Amniotic stem cell (primary cell): ENCODE measurements at regions not wholly inside any gene's neighbourhood (a gene's known extent, or its start where the extent isn't known, plus 50 kb on each side); places are given as distances from the start of the nearest gene placed in this dataset.
"Not testable (repeated sequence)": the region's sequence is repeated elsewhere in the genome, so short reads cannot be mapped to it uniquely, and the experiment has no call there.

ENCODE experiments used
- DNase-seq: peaks from one replicate; lab custom pipeline; 2025; lab: John Stamatoyannopoulos, UW

DNA sequence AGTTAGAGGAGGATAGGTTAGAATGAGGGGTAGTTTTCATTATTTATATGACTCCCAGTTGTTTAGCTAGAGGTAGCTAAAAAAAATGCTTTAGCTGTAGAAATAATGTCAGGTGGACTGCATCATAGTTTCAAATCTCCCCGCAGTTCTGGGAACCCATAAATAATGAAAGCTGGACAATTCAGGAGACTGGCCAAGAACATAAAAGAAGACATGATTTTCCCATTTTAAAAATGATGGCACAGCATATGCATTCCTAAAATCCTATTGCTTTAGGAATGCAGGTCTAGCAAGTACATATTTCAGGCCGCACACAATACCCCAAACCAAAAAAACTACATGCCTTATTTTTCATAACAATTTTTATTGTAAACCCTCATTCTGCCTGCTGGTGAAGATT lies 143.3 kb downstream of the CTH start:
- DNase-seq = no peak

DNA sequence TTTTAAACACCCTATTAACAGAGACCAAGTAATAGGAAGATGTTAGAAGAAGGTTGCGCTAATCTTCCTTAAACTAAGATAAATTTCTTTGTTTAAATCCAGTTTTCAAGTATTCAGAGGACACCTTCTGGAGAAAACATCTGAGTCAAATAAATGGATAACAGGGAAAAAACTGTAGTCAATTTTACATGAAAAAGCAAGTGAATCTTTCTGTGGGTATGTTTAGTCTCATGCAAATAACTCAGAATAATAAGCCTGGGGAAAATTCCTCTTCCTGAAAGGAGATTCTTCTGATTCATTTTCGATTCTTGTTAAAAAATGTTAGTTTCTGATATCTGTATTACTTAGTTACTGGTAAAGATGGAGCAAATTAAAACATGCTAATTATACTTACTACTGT lies 145.5 kb downstream of the CTH start:
- no peak for DNase-seq

DNA sequence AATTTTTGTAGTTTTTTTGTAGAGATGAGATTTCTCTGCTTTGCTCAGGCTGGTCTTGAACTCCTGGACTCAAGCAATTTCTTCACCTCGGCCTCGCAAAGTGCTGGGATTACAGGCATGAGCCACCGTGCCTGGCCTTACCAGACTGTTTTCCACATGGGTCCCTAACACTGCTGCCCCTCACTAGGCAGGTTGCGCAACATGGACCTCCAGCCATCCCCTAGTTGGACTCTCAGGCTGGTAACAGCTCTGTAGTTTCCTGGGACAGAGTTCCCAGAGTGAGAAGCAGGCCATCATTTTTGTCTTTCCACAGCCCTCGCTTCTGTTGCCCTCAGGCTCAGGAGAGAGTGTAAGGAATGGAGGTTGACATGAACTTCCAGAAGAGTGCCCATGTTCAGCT lies 156.1 kb downstream of the CTH start:
- DNase-seq = no peak

DNA sequence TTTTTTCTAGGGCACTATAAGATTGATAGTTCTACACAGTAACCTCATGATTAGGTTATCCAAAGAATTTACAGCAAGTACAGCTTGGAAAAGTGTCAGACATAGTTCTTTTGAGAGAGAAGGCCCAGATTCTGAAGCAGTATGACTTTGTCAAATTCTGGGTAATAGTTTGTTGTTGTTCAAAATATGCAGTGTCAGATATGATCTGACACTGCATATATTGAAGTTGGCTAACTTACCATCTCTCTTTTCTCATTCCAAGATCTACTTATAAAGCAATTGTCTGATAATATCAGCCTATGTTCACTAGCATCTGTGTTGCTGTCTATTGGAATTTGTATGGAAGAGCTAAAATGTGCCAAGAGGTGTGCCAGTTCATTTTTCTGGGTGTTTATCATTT lies 160.1 kb downstream of the CTH start:
- DNase-seq = no peak

DNA sequence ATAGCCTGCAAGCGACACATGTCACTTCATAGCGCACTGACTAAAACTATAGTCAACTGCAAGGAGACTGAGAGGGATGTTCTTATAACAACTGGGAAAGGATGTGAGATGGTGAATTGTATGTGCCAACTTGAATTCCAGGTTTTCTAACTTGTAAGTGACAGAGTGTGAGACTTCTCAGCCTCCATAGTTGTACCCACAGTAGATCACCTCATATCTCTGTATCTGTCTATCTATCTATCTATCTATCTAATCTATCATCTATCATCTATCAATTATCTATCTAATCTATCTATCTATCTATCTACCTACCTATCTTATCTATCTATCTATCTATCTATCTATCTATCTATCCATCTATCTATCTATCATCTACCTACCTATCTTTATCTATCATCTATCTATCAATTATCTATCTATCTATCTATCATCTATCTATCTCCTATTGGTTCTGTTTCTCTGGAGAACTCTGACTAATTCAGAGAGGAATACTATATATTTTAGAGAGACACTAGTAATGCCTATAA lies 162.3 kb downstream of the CTH start:
- DNase-seq = no peak

DNA sequence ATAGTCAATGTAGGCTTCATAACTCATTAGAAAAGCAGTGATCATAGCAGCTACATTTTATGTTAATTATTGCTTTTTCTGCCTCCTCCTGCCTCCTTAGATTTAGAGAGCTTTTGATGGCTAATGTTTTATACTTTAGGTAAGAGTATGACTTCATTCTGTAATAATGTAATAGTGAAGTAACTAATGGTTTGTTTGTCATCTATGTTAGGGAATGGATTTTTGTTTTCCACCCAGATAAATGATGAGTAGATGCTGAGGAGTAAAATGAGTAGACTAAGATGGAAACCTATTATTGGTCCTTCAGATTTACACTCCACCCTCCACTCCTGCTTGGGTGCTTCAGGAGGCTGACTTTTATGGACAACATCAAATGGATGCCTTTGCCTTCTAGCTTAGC lies 170.6 kb downstream of the CTH start:
- no peak for DNase-seq

DNA sequence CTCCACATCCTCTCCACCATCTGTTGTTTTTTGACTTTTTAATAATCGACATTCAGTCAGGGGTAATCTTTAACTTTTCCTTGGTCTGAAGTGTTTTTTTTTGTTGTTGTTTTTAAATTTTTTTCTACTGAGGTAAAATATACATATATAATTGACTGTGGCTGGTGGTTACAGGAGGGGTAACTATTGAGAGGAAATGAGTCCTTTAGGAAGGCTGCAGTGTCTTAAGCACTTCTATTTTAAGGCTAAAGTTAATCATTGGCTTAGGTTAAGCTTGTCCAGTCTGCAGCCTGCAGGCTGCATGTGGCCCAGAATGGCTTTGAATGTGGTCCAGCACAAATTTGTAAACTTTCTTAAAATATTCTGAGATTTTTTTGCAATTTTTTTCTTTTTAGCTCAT lies 172.5 kb downstream of the CTH start:
- DNase-seq = no peak

DNA sequence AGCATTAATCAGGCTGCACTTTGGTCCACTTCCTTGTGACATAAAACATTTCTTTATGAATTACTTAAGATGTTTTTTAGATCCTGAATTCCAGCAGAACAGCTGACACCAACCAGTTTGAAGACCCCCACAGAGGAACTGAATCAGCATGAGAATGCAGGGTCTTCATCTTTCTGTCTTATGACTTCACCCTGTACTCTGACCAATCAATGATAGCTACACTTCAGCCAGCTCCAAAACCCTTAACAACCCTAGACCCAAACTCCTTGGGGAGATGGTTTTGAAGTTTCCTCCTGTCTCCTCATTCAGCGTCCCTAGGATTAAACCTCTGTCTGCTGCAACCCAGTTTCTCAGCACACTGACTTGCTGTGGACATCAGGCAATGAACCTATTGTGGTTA lies 175.0 kb downstream of the CTH start:
- DNase-seq = no peak

DNA sequence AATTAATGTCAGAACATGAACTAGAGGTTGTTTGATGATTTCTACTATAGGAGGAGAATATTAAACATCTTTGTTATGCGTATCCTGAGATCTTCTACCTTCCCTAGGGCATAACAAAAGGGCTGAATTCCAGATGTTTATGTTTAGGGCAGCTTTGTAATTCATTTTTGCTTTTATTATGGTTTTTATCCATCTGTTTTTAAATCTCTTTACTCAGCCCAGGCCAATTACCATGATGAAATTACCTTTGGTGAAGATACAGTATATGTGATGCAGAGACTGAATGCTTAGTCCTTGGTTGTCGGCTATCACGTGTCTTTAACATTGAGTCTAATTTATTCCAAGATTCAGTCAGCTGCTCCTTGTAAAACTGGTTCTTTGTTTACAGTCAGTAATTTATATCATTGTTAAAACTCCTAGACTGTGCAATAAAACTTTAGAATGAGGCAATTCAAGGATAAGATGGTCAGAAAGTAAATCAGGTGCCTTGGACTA lies 176.9 kb downstream of the CTH start:
- no peak for DNase-seq

DNA sequence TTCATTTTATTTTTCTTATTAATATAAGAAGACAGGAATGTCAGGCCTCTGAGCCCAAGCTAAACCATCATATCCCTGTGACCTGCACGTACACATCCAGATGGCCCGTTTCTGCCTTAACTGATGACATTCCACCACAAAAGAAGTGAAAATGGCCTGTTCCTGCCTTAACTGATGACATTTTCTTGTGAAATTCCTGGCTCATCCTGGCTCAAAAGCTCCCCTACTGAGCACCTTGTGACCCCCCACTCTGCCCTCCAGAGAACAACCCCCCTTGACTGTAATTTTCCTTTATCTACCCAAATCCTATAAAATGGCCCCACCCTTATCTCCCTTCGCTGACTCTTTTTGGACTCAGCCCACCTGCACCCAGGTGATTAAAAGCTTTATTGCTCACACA lies 182.5 kb downstream of the CTH start:
- not testable (repeated sequence) for DNase-seq

DNA sequence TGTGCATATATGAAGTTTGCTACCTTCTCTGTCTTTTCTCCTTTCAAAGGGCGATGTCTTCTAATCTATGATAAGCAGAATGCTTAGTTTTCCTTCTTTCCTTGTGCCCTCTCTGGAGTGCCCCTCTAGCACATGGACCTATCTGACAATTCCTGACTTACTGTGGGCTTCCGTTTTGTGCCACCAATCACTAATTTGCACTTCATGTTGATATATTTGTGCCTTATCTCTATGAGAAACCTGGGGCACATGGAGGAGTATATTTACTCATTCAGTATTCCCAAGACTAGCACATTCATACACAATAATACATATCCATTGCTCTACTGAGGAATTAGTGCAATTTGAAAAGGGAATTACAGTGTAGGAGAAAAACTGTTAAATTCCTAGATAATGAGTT lies 197.7 kb downstream of the CTH start:
- DNase-seq = no peak

DNA sequence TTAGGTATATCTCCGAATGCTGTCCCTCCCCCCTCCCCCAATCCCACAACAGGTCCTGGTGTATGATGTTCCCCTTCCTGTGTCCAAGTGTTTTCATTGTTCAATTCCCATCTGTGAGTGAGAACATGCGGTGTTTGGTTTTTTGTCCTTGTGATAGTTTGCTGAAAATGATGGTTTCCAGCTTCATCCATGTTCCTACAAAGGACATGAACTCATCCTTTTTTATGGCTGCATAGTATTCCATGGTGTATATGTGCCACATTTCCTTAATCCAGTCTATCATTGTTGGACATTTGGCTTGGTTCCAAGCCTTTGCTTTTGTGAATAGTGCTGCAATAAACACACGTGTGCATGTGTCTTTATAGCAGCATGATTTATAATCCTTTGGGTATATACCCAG lies 199.1 kb downstream of the CTH start:
- not testable (repeated sequence) for DNase-seq

DNA sequence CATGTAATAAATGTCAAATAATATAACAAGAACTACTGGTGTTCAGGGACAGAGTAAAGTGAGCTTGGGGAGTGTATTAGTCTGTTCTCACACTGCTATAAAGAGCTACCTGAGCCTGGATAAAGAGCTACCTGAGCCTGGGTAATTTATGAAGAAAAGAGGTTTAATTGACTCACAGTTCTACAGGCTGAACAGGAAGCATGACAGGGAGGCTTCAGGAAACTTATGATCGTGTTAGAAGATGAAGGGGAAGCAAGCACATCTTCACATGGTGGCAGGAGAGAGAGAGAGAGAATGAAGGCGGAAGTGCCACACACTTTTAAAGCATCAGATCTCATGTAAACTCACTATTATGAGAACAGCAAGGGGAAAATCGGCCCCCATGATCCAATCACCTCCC lies 205.9 kb downstream of the CTH start:
- DNase-seq = no peak

DNA sequence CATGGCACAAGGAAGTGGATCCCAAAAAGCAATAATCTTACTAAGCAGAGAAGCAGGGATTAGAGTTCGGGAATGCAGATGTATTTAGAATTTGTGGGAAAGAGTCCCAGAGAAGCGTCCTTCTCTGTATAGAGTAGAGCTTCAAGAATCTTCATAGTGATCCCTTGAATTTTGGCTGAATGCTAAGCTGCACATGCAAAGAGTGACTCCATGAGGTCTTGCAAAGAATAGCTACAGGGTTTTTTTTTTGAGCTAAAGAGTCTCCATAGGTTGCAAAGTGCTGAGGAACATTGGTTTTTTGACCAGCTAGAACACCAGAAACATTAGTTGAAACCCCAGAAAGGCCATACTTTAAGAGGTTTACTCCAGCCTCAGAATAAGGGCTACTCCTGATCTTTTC lies 206.7 kb downstream of the CTH start:
- no peak for DNase-seq

DNA sequence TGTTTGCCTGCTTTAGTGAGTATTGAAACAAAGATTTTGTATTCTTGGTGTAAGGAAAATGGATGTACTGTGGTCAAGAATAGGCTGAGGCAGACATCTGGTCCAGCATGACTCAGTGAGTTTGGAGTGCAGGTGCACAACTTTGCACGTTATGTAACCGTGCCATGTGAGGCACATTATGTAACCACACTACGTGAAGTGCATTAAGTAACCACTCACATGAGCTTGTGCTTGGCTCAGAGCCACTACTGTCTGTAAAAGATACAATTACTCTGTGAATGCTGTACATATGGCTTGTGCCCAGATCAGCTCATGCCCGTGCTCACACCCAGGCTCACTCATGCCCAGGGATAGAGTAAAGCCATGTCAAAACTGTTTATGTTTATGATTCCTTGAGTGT lies 216.8 kb downstream of the CTH start:
- DNase-seq = no peak

DNA sequence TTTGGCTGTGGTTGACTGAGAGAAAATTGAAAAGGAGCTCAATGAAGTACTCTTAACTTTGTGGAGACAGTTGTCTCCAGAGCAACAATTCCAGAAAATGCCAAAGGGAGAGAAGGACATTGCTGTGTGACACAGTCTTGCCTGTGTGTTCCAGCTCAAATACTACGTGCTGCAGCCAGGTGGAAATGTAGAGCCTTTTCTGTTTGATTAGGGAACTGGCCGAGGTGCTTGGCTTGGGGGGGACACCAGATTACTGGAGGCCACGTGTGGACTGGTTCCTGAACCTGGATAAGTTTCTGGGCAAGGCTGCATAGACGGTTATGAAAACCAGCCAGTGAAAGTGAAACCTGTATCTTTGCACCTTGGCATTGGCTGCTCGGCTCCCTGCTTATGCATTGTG lies 217.9 kb downstream of the CTH start:
- DNase-seq = no peak

DNA sequence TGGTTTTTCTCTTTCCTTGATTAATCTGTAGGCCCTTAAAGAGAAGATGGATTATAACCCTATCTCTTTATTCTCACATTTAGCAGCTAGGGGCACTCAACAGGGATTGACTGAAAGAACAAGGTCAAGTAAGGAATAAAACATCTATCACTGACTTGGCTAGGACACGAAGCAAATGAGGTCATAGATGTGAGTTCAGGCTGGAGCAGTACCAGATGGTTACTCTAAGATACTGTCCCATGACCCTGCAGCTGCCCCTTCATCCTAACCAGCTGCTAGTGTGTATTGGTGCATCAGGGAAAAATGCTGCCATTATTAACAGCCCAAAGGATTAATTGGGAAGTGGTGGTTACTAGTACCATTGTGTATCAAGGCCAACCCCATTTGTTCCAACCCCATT lies 221.9 kb downstream of the CTH start:
- DNase-seq = no peak

DNA sequence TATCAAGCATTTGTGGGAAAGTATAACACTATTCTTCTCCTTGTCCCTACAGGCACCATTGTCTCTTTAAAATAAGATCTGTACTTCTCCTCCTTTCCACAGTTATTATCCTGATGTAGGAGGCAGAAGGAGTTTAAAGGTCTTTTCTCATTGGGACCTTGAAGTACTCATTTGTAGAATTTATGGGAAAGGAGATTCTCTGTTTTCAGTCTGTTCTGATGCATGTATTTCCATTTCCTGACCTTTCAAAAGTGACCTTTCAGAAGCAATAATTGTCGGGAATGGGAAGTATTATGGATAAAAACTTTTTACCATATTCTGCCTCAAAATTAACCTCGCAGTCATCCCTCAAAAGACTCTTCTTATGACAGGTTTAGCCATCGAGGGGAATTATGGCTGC lies 224.8 kb downstream of the CTH start:
- no peak for DNase-seq

DNA sequence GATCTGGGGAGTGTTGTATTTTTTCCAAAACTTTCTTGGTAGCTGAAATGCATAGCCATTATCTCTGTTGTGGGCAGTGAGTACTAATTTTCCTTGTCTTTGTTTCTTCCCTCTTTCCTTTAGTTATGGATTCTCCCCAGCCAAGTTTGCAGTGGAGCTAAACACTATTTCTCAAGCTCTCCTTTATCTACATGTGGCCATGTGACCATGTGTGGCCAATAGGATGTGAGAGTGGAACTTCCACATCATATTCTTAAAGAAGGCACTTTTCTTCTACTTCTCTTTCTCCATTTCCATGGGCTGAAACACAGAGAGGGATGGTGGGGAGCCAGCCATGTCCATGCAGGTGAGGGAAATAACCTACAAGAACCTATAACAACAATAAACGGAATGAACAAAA lies 230.8 kb downstream of the CTH start:
- DNase-seq = no peak

DNA sequence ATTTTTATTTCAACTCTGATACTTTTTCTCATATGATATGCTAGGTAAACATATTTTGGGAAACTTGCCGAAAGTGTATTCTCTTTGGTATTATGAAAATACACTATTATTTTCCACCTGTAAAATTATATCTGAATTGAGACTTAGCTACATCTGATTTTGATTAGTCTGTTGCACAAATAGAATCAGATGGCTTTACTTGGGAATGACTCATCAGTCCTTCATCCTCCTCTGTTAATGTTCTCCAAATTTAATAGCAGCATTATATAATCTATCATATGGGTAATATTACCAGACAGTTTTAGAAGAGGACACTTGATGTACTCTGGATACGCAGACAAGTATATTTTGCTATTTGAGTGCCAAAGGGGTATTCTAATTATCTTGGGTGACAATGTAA lies 245.3 kb downstream of the CTH start:
- DNase-seq = no peak

DNA sequence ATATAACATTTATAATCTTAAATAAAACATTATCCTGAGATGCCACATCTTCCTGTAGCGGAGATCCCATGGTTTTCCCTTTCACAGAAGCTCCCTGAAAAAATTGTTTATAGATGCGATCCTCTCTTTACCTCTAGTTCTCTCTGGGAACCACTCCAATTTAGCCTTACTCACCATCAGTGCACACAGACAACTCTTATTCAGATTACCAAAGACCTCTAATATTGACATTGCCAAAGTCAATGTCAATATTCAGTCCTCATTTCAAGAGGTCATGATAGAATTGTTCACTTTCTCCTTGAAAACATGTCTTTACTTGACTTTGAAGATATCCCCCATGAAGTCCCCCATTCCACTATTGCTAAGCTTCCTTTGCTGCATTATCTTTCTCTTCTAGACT lies 248.8 kb downstream of the CTH start:
- DNase-seq = no peak

DNA sequence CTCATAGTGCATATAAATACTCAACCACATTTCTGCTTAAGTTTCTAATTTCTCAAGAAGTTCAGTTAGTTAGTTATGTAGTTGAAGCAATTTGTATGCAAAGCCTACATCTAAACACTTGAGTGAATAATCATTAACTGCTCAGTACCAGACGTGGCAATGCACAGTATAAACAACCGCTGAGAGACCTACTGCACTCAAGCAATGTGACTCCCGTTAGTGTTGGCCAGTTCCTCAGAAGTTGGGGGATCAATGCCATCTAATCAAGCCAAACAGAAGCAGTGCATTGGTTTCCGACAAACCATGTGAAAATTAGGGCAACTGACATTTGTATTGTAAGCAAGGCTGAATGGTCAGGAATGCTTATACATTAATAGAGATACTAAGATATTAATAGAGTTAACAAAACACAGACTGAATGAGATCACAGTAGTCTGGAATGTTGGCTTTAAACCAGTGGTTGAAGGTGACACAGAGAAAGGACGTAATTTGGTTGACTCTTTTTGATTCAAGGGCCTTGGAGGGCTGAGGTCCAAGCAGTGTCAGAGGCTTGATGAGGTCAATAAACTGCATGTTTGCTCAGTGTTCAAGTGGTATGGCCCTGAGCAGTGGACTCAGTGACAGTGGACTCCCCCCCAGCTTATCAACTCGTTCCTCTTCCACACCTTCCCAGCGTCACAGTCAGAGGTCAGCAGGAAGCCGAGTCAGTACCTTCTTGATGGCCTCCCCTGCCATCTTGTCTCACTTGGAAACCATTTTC lies 255.5 kb downstream of the CTH start:
- no peak for DNase-seq

DNA sequence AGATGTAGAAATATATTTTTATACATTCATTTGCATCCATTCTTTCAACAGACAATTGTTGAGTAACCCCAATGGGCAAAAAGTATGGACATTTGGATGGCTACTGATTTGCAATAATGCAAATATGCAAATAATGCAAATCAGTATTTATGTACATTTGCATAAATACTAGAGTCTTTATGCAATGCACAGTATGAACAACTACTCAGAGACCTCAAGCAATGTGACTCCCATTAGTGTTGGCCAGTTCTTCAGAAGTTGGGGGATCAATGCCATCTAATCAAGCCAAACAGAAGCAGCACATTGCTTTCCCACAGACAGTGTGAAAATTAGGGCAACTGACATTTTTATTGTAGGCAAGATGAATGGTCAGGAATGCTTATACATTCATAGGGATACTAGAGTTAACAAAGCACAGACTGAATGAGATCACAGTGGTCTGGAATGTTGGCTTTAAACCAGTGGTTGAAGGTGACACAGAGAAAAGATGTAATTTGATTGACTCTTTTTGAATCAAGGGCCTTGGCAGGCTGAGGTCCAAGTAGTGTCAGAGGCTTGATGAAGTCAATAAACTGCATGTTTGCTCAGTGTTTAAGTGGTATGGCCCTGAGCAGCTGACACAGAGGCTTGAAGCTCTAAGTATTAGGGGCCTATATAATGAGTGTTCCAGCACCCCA lies 256.6 kb downstream of the CTH start:
- DNase-seq = no peak

DNA sequence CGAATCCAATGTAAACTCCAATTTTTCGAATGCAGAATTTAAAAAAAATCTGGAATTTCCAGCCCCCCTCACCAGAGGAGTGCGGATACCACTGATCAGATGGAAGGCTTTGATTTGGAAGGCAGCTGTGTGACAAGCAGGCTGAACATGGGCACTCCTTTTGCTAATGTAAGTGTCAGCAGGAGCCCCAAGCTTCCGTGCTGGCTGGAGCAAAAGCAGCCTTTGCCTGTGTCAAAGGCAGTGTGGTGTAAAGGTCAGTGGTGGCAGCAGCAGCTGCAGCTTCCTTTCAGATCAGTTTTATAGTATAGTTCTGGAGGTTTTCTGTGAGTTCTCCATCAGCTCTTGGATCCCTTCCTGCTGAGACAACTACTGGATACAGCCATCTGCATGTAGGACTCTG lies 259.9 kb downstream of the CTH start:
- no peak for DNase-seq
